ENCODE measurements at regions not wholly inside any gene's neighbourhood (a gene's known extent, or its start where the extent isn't known, plus 50 kb on each side); places are given as distances from the start of the nearest gene placed in this dataset.

GRCh38 chr17:34843682-34844081, 117.6 kb downstream of the CCT6B start:
- TF ChIP-seq CTCF (IDR thresholded peaks at IDR 0.05) (no peak), POLR2A (IDR thresholded peaks at IDR 0.05) (no peak)
- H3K36me3 ChIP-seq: no peaks in the 10 kb centered on the region
- intact Hi-C loops (cut with DNase I): no loop called here
- no peak overlapping the region for H3K4me3 ChIP-seq (replicated peaks in 1 of 3)
- no peak overlapping the region for H3K27ac ChIP-seq
- H3K4me1 ChIP-seq: no peaks in the 10 kb centered on the region
- WGBS, 2 donors: 76 to 89% methylated on average over 3 of the region's 3 CpGs
- H3K27me3 ChIP-seq: no peaks in the 10 kb centered on the region
- no peak for DNase-seq
- no peaks in the 10 kb centered on the region for H3K9me3 ChIP-seq

GRCh38 chr17:34842235-34842634, 119.0 kb downstream of the CCT6B start:
- TF ChIP-seq POLR2A (IDR thresholded peaks at IDR 0.05) (no peak), CTCF (IDR thresholded peaks at IDR 0.05) (no peak)

GRCh38 chr17:34841467-34841866, 119.8 kb downstream of the CCT6B start:
- 50 to 60% methylated on average over 1 of the region's 1 CpG for WGBS, 2 donors

More at GRCh38 chr17:34842235-34842634, 119.0 kb downstream of the CCT6B start:
- H3K36me3 ChIP-seq: no peaks in the 10 kb centered on the region
- no peaks in the 10 kb centered on the region for H3K4me1 ChIP-seq
- H3K4me3 ChIP-seq (replicated peaks in 1 of 3): no peak overlapping the region
- no peak for DNase-seq
- 94 to 95% methylated on average over 4 to 5 of the region's 5 CpGs for WGBS, 2 donors
- no peaks in the 10 kb centered on the region for H3K9me3 ChIP-seq
- H3K27me3 ChIP-seq: no peaks in the 10 kb centered on the region
- no peak overlapping the region for H3K27ac ChIP-seq
- intact Hi-C loops (cut with DNase I): no loop called here

GRCh38 chr17:34840750-34841149, 120.5 kb downstream of the CCT6B start:
- DNase-seq: no peak
- Histone ChIP-seq H3K27me3 (no peaks in the 10 kb centered on the region), H3K4me1 (no peaks in the 10 kb centered on the region), H3K36me3 (no peaks in the 10 kb centered on the region), H3K27ac (no peak overlapping the region), H3K9me3 (no peaks in the 10 kb centered on the region), H3K4me3 (replicated peaks in 1 of 3) (no peak overlapping the region)
- 33 to 41% methylated on average over 3 to 4 of the region's 4 CpGs for WGBS, 2 donors
- intact Hi-C loops (cut with DNase I): no loop called here
- TF ChIP-seq POLR2A (IDR thresholded peaks at IDR 0.05) (no peak), CTCF (IDR thresholded peaks at IDR 0.05) (no peak)

More at GRCh38 chr17:34841467-34841866, 119.8 kb downstream of the CCT6B start:
- TF ChIP-seq POLR2A (IDR thresholded peaks at IDR 0.05) (no peak), CTCF (IDR thresholded peaks at IDR 0.05) (no peak)
- intact Hi-C loops (cut with DNase I): no loop called here
- Histone ChIP-seq H3K36me3 (no peaks in the 10 kb centered on the region), H3K27me3 (no peaks in the 10 kb centered on the region), H3K4me3 (replicated peaks in 1 of 3) (no peak overlapping the region), H3K4me1 (no peaks in the 10 kb centered on the region), H3K27ac (no peak overlapping the region), H3K9me3 (no peaks in the 10 kb centered on the region)
- DNase-seq: no peak

- no peak for DNase-seq
- no peaks in the 10 kb centered on the region for H3K4me1 ChIP-seq
- no peak overlapping the region for H3K4me3 ChIP-seq (replicated peaks in 1 of 3)
- no peak overlapping the region for H3K27ac ChIP-seq
- H3K9me3 ChIP-seq: no peaks in the 10 kb centered on the region
- WGBS, 2 donors: 80 to 82% methylated on average over 14 of the region's 14 CpGs
- TF ChIP-seq POLR2A (IDR thresholded peaks at IDR 0.05) (no peak), CTCF (IDR thresholded peaks at IDR 0.05) (no peak)
- no peaks in the 10 kb centered on the region for H3K27me3 ChIP-seq
- H3K36me3 ChIP-seq: no peaks in the 10 kb centered on the region
- intact Hi-C loops (cut with DNase I): no loop called here
Observed at GRCh38 chr17:34837876-34838478, 123.3 kb downstream of the CCT6B start.

All from thyroid gland (tissue), 4 donors.